ENCODE measurements at regions not wholly inside any gene's neighbourhood (a gene's known extent, or its start where the extent isn't known, plus 50 kb on each side); places are given as distances from the start of the nearest gene placed in this dataset.

GRCh38 chr9:88803546-88804253, 187.6 kb upstream of the S1PR3 start:
- ChIA-PET POLR2A (no interaction called here), CTCF (no interaction called here)
- Histone ChIP-seq H3K4me3 (ENCODE audit: low read depth, low read length) (no peak overlapping the region), H3K36me3 (ENCODE audit: control insufficient read depth in 2 of 2, insufficient read depth in 1 of 2, low read length in 2 of 2) (no peaks in the 10 kb centered on the region), H3K4me1 (ENCODE audit: control insufficient read depth, insufficient read depth, low read length) (peaks cover 9% of the 10 kb centered on the region), H3K27ac (ENCODE audit: extremely low read depth, low read depth, low read length) (no peak overlapping the region), H3K9me3 (ENCODE audit: control insufficient read depth, insufficient read depth, low read depth, low read length) (no peaks in the 10 kb centered on the region)
- TF ChIP-seq ZNF302 (tag by site-specific recombination; IDR thresholded peaks at IDR 0.05; ENCODE audit: low read depth) (no peak), ZNF155 (tag by site-specific recombination; IDR thresholded peaks at IDR 0.05) (no peak), PRDM6 (tag by site-specific recombination; IDR thresholded peaks at IDR 0.05) (no peak), ZNF654 (tag by site-specific recombination; IDR thresholded peaks at IDR 0.05; ENCODE audit: low read depth) (no peak), ZNF596 (tag by site-specific recombination; IDR thresholded peaks at IDR 0.05) (no peak), ZNF645 (tag by site-specific recombination; IDR thresholded peaks at IDR 0.05) (no peak)

DNA sequence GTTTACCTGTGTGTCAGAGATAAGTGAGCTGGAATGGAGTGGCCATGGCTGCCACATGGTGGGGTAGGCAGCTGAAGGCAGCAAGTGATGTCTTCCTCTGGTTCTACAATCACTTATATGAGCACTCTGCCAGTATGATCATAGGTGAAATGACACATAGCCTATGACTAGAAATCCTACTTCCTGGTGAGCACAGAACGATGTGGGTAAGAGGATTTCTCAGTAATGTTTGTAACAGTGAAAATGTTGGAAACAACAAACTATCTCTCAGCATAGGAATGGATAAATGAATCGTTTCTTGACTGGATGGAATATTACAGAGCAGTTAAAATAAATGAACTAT, 187.0 kb upstream of the S1PR3 start:
- Histone ChIP-seq H3K4me3 (ENCODE audit: low read depth, low read length) (no peak overlapping the region), H3K27ac (ENCODE audit: extremely low read depth, low read depth, low read length) (no peak overlapping the region), H3K4me1 (ENCODE audit: control insufficient read depth, insufficient read depth, low read length) (peaks cover 9% of the 10 kb centered on the region), H3K9me3 (ENCODE audit: control insufficient read depth, insufficient read depth, low read depth, low read length) (no peaks in the 10 kb centered on the region), H3K36me3 (ENCODE audit: control insufficient read depth in 2 of 2, insufficient read depth in 1 of 2, low read length in 2 of 2) (no peaks in the 10 kb centered on the region)
- CTCF ChIA-PET: no interaction called here
- POLR2A ChIA-PET: no interaction called here
- no peak for TF ChIP-seq ZNF140 (tag by site-specific recombination; IDR thresholded peaks at IDR 0.05)
- no peak for TF ChIP-seq WT1 (tag by site-specific recombination; IDR thresholded peaks at IDR 0.05)
- no peak for TF ChIP-seq GFI1B (tag by site-specific recombination; IDR thresholded peaks at IDR 0.05)
- TF ChIP-seq, protein P1, sequence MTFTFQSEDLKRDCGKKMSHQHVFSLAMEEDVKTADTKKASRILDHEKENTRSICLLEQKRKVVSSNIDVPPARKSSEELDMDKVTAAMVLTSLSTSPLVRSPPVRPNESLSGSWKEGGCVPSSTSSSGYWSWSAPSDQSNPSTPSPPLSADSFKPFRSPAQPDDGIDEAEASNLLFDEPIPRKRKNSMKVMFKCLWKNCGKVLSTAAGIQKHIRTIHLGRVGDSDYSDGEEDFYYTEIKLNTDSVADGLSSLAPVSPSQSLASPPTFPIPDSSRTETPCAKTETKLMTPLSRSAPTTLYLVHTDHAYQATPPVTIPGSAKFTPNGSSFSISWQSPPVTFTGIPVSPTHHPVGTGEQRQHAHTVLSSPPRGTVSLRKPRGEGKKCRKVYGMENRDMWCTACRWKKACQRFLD (tag by site-specific recombination; IDR thresholded peaks at IDR 0.05): no peak
- no peak for TF ChIP-seq ZNF645 (tag by site-specific recombination; IDR thresholded peaks at IDR 0.05)
- TF ChIP-seq PATZ1 (tag by site-specific recombination; IDR thresholded peaks at IDR 0.05): no peak
- TF ChIP-seq ZNF785 (tag by site-specific recombination; IDR thresholded peaks at IDR 0.05): no peak
- no peak for TF ChIP-seq ZNF394 (tag by site-specific recombination; IDR thresholded peaks at IDR 0.05; ENCODE audit: borderline replicate concordance)
- no peak for TF ChIP-seq MYNN (tag by site-specific recombination; IDR thresholded peaks at IDR 0.05; ENCODE audit: borderline replicate concordance)
- TF ChIP-seq, protein P2, sequence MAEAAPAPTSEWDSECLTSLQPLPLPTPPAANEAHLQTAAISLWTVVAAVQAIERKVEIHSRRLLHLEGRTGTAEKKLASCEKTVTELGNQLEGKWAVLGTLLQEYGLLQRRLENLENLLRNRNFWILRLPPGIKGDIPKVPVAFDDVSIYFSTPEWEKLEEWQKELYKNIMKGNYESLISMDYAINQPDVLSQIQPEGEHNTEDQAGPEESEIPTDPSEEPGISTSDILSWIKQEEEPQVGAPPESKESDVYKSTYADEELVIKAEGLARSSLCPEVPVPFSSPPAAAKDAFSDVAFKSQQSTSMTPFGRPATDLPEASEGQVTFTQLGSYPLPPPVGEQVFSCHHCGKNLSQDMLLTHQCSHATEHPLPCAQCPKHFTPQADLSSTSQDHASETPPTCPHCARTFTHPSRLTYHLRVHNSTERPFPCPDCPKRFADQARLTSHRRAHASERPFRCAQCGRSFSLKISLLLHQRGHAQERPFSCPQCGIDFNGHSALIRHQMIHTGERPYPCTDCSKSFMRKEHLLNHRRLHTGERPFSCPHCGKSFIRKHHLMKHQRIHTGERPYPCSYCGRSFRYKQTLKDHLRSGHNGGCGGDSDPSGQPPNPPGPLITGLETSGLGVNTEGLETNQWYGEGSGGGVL (tag by site-specific recombination; IDR thresholded peaks at IDR 0.05): no peak
- TF ChIP-seq SP3 (tag by site-specific recombination; IDR thresholded peaks at IDR 0.05): no peak
- no peak for TF ChIP-seq ZNF423 (tag by site-specific recombination; IDR thresholded peaks at IDR 0.05)
- TF ChIP-seq ZNF76 (tag by site-specific recombination; IDR thresholded peaks at IDR 0.05; ENCODE audit: borderline replicate concordance, low read depth): no peak
